ACHN (cell line): ENCODE measurements at regions not wholly inside any gene's neighbourhood (a gene's known extent, or its start where the extent isn't known, plus 50 kb on each side); places are given as distances from the start of the nearest gene placed in this dataset.
"Not testable (repeated sequence)": the region's sequence is repeated elsewhere in the genome, so short reads cannot be mapped to it uniquely, and the experiment has no call there.

Experiments used
- DNase-seq: peaks from one replicate; pipeline ENCODE4 v3.0.0-alpha.2; 2015
- in situ Hi-C: cut with HindIII; loops from 2 replicates; pipeline ENCODE4 v1.10.0; 2017; ENCODE audit warnings: low sequenced_read_pairs, low pct_ligation_motif_present, low pct_unique_long_range_greater_than_20kb

DNA sequence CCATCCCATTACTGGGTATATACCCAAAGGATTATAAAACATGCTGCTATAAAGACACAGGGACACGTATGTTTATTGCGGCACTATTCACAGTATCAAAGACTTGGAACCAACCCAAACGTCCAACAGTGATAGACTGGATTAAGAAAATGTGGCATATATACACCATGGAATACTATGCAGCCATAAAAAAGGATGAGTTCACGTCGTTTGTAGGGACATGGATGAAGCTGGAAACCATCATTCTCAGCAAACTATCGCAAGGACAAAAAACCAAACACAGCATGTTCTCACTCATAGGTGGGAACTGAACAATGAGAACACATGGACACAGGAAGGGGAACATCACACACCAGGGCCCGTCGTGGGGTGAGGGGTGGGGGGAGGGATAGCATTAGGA lies 106.1 kb downstream of the CHD1L start:
- in situ Hi-C loops, DNase-seq: not testable (repeated sequence)

GRCh38 chr1:147349533-147349932 lies 107.0 kb downstream of the CHD1L start:
- in situ Hi-C loops: no loop called here
- DNase-seq: no peak

GRCh38 chr1:147351140-147351835 lies 108.8 kb downstream of the CHD1L start:
- in situ Hi-C loops: no loop called here
- no peak for DNase-seq

DNA sequence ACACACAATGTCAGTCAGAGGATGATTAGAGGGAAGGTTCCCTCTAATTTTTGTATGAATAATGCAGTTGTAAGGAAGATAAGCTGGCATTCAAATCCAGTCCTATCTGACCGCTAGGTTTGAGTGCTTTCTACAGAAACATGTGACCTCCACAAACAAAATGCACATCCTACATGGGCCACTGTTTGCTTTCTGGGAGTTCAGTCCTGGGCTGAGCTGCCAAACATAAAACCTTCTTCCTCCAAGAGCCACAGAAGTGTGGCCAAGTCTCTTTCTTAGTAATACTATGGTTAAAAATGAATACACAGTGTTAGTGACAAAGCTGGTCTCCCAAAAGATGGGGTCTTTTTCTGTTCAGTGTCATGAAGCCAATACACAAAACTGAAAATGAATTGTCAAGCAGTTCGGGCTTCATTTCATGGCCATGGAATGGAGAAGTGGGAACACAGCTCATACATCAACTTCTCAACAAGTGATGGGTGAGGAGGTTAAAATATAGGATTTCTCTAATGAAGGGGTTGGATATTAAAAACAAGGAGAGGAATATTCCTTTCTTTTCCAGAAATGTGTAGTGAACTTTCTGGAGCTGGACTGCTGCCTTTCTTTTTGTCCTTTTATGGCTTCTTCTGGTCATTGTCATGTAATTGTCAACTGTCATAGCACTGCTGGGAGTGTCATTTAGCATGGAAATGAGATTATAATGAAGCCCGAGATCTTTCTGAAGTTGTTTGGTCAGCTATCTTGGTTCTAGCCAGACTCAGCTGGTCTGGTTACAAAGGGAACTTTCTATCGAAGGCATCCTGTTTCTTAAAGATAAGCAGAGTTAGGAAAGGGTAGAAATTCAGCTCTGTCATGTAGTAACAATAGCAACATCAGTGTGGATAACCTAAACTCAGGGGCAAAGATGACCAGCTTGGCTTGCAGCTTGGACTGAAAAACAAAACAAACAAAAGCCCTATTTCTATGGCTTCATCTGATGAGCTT lies 135.1 kb downstream of the CHD1L start:
- in situ Hi-C loops: no loop called here
- DNase-seq: no peak

DNA sequence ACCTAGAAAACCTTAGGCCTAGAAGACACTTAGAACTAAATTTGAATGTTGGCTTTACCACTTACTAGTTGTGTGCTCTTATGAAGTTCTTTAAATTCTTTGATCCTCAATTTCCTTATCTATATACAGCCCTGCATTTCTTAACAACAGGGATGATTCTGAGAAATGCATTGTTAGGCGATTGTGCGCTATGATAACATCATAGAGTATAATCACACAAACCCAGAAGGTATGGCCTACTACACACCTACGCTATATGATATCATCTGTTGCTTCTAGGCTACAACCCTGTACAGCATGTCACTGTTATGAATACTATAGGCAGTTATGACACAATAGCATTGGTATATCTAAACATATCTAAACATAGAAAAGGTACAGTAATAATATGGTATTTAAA lies 137.4 kb downstream of the CHD1L start:
- in situ Hi-C loops: no loop called here
- DNase-seq: no peak

DNA sequence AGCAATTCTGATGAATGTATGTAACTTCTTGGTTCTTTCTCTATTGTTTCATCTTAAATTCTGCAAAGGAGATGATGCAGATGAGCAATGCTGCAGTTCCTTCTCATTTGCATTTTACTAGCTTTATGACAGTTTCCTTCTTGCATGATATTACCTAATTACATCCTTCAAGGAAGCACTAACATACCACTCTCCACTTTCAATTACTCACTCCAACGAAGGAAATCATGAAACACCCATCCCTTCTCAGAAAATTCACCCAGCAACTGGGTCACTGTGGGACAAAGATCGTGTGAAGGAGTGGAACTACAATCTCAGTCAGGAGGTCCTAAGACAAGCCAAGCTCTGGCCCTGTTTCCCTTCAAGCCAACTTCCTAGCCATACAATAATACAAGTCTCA lies 142.3 kb downstream of the CHD1L start:
- no peak for DNase-seq
- in situ Hi-C loops: no loop called here

DNA sequence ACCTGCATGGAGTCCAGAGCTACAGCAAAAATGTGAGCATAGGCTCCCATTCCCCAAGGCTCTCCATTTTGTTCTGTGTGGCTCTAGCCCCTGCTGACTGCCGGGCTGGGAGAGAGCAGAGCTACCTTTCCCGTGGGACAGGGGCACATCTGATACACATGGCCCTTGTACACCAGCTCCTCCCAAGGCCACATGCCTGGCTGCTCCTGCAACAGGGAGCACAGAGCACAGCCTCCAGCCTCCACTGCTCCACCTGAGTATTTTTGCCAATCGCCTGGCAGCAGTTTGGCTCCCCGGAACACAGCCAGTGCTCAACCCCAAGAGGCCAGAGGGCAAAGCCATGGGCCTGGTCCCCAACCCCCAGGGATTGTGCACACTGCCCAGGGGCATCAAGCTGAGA lies 146.5 kb downstream of the CHD1L start:
- in situ Hi-C loops: no loop called here

GRCh38 chr1:147389532-147390184 lies 147.2 kb downstream of the CHD1L start:
- peak; percentile 52 for DNase-seq
- in situ Hi-C loops: no loop called here

More for the DNA sequence above, 146.5 kb downstream of the CHD1L start:
- no peak for DNase-seq

DNA sequence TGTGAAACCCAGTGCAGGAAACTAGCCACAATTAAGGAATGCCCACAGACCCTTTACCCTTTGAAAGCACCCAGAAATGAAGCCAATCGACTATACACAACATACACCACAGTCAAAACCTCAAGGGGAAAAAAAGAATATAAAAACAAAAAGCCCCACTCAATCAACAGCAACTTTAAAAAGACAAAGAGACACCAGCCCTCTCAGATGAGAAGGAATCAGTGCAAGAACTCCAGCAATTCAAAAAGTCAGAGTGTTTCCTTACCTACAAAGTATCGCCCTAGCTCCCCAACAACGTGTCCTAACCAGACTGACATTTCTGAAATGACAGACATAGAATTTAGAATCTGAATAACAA lies 147.7 kb downstream of the CHD1L start:
- in situ Hi-C loops: no loop called here
- DNase-seq: no peak

DNA sequence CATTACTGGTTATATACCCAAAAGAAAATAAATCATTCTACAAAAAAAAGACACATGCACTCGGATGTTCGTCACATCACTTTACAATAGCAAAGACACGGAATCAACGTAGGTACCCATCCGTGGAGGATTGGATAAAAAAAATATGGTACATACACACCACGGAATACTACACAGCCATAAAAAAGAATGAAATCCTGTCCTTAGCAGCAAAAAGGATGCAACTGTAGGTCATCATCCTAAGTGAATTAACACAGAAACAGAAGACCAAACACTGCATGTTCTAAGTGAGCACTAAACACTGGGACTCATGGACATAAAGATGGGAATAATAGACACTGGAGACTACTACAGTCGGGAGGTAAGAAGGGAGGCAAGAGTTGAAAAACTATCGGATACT lies 148.6 kb downstream of the CHD1L start:
- in situ Hi-C loops: no loop called here
- DNase-seq: no peak

DNA sequence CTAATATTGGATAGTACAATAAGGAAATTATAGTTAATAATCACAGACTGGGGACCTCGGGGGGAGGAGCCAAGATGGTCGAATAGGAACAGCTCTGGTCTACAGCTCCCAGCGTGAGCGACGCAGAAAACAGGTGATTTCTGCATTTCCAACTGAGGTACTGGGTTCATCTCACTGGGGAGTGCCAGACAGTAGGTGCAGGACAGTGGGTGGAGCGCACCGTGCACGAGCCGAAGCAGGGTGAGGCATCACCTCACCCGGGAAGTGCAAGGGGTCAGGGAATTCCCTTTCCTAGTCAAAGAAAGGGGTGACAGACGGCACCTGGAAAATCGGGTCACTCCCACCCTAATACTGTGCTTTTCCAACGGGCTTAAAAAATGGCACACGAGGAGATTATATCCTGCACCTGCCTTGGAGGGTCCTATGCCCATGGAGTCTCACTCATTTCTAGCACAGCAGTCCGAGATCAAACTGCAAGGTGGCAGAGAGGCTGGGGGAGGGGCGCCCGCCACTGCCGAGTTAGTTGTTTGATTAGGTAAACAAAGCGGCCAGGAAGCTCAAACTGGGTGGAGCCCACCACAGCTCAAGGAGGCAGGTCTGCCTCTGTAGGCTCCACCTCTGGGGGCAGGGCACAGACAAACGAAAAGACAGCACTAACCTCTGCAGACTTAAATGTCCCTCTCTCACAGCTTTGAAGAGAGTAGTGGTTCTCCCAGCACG lies 138.8 kb upstream of the BCL9 start:
- in situ Hi-C loops, DNase-seq: not testable (repeated sequence)

DNA sequence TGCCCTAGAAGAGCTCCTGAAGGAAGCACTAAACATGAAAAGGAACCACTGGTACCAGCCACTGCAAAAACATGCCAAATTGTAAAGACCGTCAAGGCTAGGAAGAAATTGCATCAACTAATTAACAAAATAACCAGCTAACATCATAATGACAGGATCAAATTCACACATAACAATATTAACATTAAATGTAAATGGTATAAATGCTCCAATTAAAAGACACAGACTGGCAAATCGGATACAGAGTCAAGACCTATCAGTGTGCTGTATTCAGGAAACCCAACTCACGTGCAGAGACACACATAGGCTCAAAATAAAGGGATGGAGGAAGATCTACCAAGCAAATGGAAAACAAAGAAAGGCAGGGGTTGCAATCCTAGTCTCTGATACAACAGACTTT lies 137.0 kb upstream of the BCL9 start:
- DNase-seq, in situ Hi-C loops: not testable (repeated sequence)

GRCh38 chr1:147409886-147410285 lies 131.4 kb upstream of the BCL9 start:
- DNase-seq: no peak
- in situ Hi-C loops: no loop called here

DNA sequence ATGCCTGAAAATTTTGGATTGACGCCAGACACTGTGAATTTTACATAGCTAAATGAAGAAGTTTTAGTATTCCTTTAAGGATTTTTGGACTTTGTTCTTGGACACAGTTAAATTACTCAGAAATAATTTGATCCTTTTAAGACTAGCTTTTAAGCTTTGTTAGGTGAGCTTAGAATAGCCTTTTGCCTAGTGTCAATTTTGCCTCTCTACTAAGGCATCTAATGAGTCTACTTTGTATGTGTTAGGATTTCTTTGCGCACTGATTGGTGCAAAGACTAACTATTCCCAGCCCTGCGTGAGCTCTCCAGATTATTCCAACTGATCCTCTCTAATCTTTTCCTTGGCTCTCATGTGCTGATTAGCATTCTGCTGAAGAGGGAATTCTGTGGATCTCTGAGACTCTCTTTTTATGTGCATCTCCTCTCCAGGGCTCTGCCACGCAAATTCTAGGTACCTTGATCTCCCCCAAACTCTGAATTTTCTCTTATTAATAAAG lies 128.1 kb upstream of the BCL9 start:
- DNase-seq: no peak
- in situ Hi-C loops: no loop called here

DNA sequence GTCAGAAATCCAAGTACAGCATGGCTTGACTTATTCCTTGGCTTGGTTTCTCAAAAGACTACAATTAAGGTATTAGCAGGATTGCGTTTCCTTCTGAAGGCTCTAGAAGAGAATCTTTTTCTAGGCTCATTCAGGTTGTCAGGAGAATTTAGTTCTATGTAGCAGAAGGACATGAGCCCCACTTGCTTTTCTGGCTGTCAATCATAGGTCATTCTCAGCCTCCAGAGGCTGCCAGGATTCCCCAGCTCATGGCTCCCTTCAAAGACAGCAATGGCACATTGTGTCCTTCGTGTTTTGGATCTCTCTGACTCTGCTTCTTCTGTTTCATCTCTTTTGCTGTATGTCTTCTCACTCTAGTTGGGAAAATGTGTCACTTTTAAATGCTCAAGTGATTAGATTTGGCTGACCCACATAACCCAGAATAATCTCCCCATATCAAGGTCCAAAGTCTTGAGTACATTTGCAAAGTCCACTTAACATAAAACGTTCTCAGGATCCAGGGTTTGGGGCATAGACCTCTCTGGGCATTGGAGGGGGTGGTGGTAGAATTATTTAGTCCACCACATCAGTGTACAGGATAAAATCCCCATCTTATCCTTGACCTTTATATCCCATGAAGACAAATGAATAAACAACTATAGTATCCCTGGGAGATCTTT lies 126.7 kb upstream of the BCL9 start:
- DNase-seq: no peak
- in situ Hi-C loops: no loop called here

DNA sequence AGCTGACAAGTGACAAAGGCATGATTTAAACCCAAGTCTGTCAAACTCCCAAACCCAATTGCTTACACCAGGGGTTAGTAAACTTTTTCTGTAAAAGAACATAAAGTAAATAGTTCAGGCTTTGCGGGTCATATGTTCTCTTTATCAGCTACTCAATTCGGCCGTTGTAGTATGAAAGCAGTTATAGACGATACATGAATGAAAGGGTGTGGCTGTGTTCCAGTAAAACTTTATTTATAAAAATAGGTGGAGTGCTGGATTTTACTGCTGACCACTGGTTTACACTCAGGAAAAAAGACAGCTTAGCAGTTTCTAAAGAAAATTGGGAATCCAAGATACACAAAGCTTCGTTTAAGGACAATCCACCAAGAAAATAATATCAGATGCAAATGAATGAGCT lies 124.3 kb upstream of the BCL9 start:
- DNase-seq: no peak
- in situ Hi-C loops: no loop called here

DNA sequence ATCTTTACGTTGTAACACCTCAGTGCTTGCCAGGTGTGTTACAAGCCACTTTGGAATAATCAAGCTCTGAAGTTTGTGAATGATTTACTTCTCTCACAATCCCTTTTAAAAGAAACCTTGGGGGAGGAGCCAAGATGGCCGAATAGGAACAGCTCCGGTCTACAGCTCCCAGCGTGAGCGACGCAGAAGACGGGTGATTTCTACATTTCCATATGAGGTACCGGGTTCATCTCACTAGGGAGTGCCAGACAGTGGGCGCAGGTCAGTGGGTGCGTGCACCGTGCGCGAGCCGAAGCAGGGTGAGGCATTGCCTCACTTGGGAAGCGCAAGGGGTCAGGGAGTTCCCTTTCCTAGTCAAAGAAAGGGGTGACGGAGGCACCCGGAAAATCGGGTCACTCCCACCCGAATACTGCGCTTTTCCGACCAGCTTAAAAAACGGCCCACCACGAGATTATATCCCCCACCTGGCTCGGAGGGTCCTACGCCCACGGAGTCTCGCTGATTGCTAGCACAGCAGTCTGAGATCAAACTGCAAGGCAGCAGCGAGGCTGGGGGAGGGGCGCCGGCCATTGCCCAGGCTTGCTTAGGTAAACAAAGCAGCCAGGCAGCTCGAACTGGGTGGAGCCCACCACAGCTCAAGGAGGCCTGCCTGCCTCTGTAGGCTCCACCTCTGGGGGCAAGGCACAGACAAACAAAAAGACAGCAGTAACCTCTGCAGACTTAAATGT lies 118.0 kb upstream of the BCL9 start:
- DNase-seq, in situ Hi-C loops: not testable (repeated sequence)
